MM.1S (cell line): ENCODE measurements at regions not wholly inside any gene's neighbourhood (a gene's known extent, or its start where the extent isn't known, plus 50 kb on each side); places are given as distances from the start of the nearest gene placed in this dataset.

Source experiments
- CTCF ChIP-seq: fragments of 300-600 bp; sonication (generic); IDR thresholded peaks from 2 replicates; pipeline ENCODE4 v1.5.1; 2016; ENCODE audit warnings: antibody characterized with exemption, low read length, mixed read lengths
- EZH2 ChIP-seq: fragments of 300-600 bp; sonication (generic); optimal IDR thresholded peaks from 2 replicates; pipeline ENCODE3; 2017; ENCODE audit warnings: low read depth, mild to moderate bottlenecking, antibody characterized with exemption, low read length, mixed read lengths
- EZH2phosphoT487 ChIP-seq: fragments of 300-600 bp; sonication (generic); IDR thresholded peaks from 2 replicates; pipeline ENCODE4 v1.6.1; 2018; ENCODE audit warnings: antibody characterized with exemption, low read length

DNA sequence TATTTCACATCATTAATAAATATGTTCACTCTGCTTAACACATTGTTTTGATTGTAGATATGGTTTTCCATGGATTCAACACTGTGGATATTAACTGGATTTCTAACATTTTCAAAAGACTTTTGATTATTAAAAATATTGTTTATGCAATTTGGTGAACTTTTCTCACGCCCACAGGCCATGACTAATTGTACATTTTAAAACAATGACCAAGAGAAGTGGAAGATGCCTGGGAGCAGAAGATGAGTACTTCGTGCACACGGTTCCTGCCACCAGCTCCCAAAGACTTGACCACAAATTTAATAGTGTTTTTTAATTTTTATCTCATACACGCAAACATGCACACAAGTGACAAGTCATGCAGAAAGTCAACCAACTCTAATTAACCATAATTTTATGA lies 451.0 kb upstream of the ADARB2 start:
- TF ChIP-seq CTCF (no peak), EZH2 (no peak), EZH2phosphoT487 (no peak)
